ENCODE measurements at regions not wholly inside any gene's neighbourhood (a gene's known extent, or its start where the extent isn't known, plus 50 kb on each side); places are given as distances from the start of the nearest gene placed in this dataset.

- peak; percentile 70 for TF ChIP-seq REST (IDR thresholded peaks at IDR 0.05; ENCODE audit: borderline replicate concordance)
- no peak for TF ChIP-seq REST (CRISPR knock-in tag; IDR thresholded peaks at IDR 0.05; ENCODE audit: low read depth)
- no peak for TF ChIP-seq PATZ1 (CRISPR knock-in tag; IDR thresholded peaks at IDR 0.05; ENCODE audit: borderline replicate concordance)
Observed at GRCh38 chr15:35695003-35695402, 149.0 kb upstream of the DPH6 start (continued).
